ENCODE measurements at regions not wholly inside any gene's neighbourhood (a gene's known extent, or its start where the extent isn't known, plus 50 kb on each side); places are given as distances from the start of the nearest gene placed in this dataset.

DNA sequence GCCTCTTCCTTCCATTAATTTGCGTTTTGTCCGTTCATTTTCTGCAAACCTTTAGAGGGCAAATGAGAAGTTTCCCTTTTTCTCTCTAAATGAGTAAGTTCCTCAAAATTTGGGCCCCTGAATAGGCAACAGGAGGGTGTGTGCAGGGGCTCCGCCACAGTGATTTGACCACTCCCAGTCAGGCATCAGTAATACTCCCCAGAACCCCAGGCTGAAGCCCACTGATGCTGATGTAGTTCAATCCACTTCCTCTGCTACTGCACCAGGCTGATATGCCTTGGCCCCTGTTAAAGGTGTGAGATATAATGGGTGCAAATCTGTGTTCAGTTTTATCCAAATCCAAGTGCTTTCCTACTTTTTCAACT lies 1150.0 kb downstream of the RPIA start:
- Histone ChIP-seq H3K27me3 (ENCODE audit: insufficient read depth, low read length, poor library complexity, severe bottlenecking) (no peaks in the 10 kb centered on the region), H3K79me2 (ENCODE audit: insufficient read depth, low read length) (no peaks in the 10 kb centered on the region), H3K9ac (ENCODE audit: low read depth, low read length, poor library complexity, severe bottlenecking) (peak overlapping the region; percentile 41), H3K4me3 (ENCODE audit: low read length, poor library complexity, severe bottlenecking) (no peak overlapping the region), H4K20me1 (ENCODE audit: insufficient read depth, low read length, poor library complexity, severe bottlenecking) (no peaks in the 10 kb centered on the region), H3K4me1 (ENCODE audit: insufficient read depth, low read length, poor library complexity, severe bottlenecking) (peaks cover 26% of the 10 kb centered on the region), H3K4me2 (ENCODE audit: low read depth, low read length, poor library complexity, severe bottlenecking) (peak overlapping the region; percentile 61), H3F3A (ENCODE audit: low read depth) (0 out of 2 replicates have a peak, but pooled peaks cover 3% of the 10 kb centered on the region), H3K9me3 (ENCODE audit: insufficient read depth, low read depth, low read length) (peaks cover 30% of the 10 kb centered on the region; the same call in 1 of the 2 replicates), H3K36me3 (ENCODE audit: insufficient read depth, low read length) (no peaks in the 10 kb centered on the region), H2AFZ (ENCODE audit: low read length) (peak overlapping the region; percentile 39; the same call in 1 of the 2 replicates), H3K9me2 (replicated peaks; ENCODE audit: low read depth, low read length) (no peaks in the 10 kb centered on the region)
- TF ChIP-seq EZH2phosphoT487 (IDR thresholded peaks at IDR 0.05; ENCODE audit: borderline replicate concordance), result no peak
- TF ChIP-seq, protein P1, sequence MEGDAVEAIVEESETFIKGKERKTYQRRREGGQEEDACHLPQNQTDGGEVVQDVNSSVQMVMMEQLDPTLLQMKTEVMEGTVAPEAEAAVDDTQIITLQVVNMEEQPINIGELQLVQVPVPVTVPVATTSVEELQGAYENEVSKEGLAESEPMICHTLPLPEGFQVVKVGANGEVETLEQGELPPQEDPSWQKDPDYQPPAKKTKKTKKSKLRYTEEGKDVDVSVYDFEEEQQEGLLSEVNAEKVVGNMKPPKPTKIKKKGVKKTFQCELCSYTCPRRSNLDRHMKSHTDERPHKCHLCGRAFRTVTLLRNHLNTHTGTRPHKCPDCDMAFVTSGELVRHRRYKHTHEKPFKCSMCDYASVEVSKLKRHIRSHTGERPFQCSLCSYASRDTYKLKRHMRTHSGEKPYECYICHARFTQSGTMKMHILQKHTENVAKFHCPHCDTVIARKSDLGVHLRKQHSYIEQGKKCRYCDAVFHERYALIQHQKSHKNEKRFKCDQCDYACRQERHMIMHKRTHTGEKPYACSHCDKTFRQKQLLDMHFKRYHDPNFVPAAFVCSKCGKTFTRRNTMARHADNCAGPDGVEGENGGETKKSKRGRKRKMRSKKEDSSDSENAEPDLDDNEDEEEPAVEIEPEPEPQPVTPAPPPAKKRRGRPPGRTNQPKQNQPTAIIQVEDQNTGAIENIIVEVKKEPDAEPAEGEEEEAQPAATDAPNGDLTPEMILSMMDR (conservative IDR thresholded peaks at IDR 0.05; ENCODE audit: low read length), result no peak

- peak overlapping the region; percentile 61 for H3K4me2 ChIP-seq (ENCODE audit: low read depth, low read length, poor library complexity, severe bottlenecking)
These were observed 1150.9 kb downstream of the RPIA start for GRCh38 chr2:89842180-89842908.

DNA sequence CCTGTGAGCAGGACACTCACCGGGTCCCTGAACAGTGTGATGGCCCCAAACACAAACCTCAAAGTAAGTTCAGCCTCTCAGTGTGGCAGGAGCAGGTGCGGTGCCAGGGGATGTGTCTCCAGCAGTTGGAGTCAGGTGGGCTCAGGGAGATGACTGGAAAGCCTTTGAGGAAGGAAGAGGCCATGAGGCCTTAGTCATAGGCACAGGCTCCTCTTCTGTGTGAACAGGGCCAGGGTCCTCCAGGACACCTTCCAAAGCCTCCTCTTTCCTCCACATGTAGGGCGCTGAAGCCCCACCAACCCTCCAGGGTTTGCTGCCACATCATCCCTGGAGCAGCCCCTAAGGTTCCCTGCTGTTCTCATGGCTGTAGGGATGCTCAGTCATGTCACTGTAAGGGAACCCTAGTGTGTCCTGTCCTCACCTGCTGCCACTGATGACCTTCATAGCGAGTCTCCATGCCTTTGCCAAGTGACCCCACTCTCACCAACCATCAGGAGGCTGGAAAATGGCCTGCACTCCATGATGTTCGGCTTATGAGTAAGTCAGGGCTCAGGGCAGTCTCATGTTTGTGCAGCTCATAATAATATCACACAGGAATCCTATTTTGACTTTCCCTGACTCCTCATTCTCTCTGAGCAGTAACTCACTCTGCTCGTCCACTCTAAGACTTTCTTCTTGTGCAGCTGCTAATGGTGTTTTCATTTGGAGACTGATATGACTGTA lies 1152.9 kb downstream of the RPIA start:
- Histone ChIP-seq H3K9ac (ENCODE audit: low read depth, low read length, poor library complexity, severe bottlenecking) (no peak overlapping the region), H3K27me3 (ENCODE audit: insufficient read depth, low read length, poor library complexity, severe bottlenecking) (no peaks in the 10 kb centered on the region), H3K4me3 (ENCODE audit: low read length, poor library complexity, severe bottlenecking) (no peak overlapping the region), H3K9me3 (ENCODE audit: insufficient read depth, low read depth, low read length) (peaks cover 13% of the 10 kb centered on the region; the same call in 1 of the 2 replicates), H3F3A (ENCODE audit: low read depth) (no peaks in the 10 kb centered on the region), H3K79me2 (ENCODE audit: insufficient read depth, low read length) (no peaks in the 10 kb centered on the region), H3K36me3 (ENCODE audit: insufficient read depth, low read length) (no peaks in the 10 kb centered on the region), H4K20me1 (ENCODE audit: insufficient read depth, low read length, poor library complexity, severe bottlenecking) (no peaks in the 10 kb centered on the region), H3K4me2 (ENCODE audit: low read depth, low read length, poor library complexity, severe bottlenecking) (no peak overlapping the region), H3K4me1 (ENCODE audit: insufficient read depth, low read length, poor library complexity, severe bottlenecking) (peaks cover 31% of the 10 kb centered on the region), H3K9me2 (replicated peaks; ENCODE audit: low read depth, low read length) (no peaks in the 10 kb centered on the region), H2AFZ (ENCODE audit: low read length) (no peak overlapping the region)
- TF ChIP-seq, protein P1 (conservative IDR thresholded peaks at IDR 0.05; ENCODE audit: low read length), result no peak
- no peak for TF ChIP-seq EZH2phosphoT487 (IDR thresholded peaks at IDR 0.05; ENCODE audit: borderline replicate concordance)

More at GRCh38 chr2:89842180-89842908, 1150.9 kb downstream of the RPIA start:
- H3K9me2 ChIP-seq (replicated peaks; ENCODE audit: low read depth, low read length), result no peaks in the 10 kb centered on the region
- no peaks in the 10 kb centered on the region for H3K36me3 ChIP-seq (ENCODE audit: insufficient read depth, low read length)
- H3K4me1 ChIP-seq (ENCODE audit: insufficient read depth, low read length, poor library complexity, severe bottlenecking), result peaks cover 26% of the 10 kb centered on the region
- peak overlapping the region; percentile 41 for H3K9ac ChIP-seq (ENCODE audit: low read depth, low read length, poor library complexity, severe bottlenecking)
- no peaks in the 10 kb centered on the region for H3K27me3 ChIP-seq (ENCODE audit: insufficient read depth, low read length, poor library complexity, severe bottlenecking)
- H3K79me2 ChIP-seq (ENCODE audit: insufficient read depth, low read length), result no peaks in the 10 kb centered on the region
- peaks cover 24% of the 10 kb centered on the region; the same call in 1 of the 2 replicates for H3K9me3 ChIP-seq (ENCODE audit: insufficient read depth, low read depth, low read length)
- no peaks in the 10 kb centered on the region for H4K20me1 ChIP-seq (ENCODE audit: insufficient read depth, low read length, poor library complexity, severe bottlenecking)
- 0 out of 2 replicates have a peak, but pooled peaks cover 3% of the 10 kb centered on the region for H3F3A ChIP-seq (ENCODE audit: low read depth)
- peak overlapping the region; percentile 42 for H3K4me3 ChIP-seq (ENCODE audit: low read length, poor library complexity, severe bottlenecking)
- TF ChIP-seq, protein P1 (conservative IDR thresholded peaks at IDR 0.05; ENCODE audit: low read length), result peak; percentile 56
- no peak for TF ChIP-seq EZH2phosphoT487 (IDR thresholded peaks at IDR 0.05; ENCODE audit: borderline replicate concordance)
- peak overlapping the region; percentile 39 for H2AFZ ChIP-seq (ENCODE audit: low read length)
